Daoy (cell line): ENCODE measurements at regions not wholly inside any gene's neighbourhood (a gene's known extent, or its start where the extent isn't known, plus 50 kb on each side); places are given as distances from the start of the nearest gene placed in this dataset.

Source experiments
- DNase-seq: peaks from one replicate; pipeline ENCODE4 v3.0.0-alpha.2; 2015; ENCODE audit warnings: low read depth

GRCh38 chr14:60349663-60350365, 100.8 kb downstream of the PPM1A start:
- DNase-seq = peak; percentile 50

GRCh38 chr14:60350366-60350720, 101.3 kb downstream of the PPM1A start:
- no peak for DNase-seq

GRCh38 chr14:60353420-60353819, 104.4 kb downstream of the PPM1A start:
- DNase-seq = no peak

GRCh38 chr14:60355768-60356167, 106.7 kb downstream of the PPM1A start:
- DNase-seq = no peak

GRCh38 chr14:60356386-60356785, 107.4 kb downstream of the PPM1A start:
- no peak for DNase-seq

GRCh38 chr14:60356906-60357550, 108.0 kb downstream of the PPM1A start:
- DNase-seq = no peak

GRCh38 chr14:60357551-60358149, 108.6 kb downstream of the PPM1A start:
- no peak for DNase-seq

- DNase-seq = no peak
These were observed 114.3 kb downstream of the PPM1A start for GRCh38 chr14:60363275-60363674.

- no peak for DNase-seq
These were observed 114.7 kb downstream of the PPM1A start for GRCh38 chr14:60363687-60364086.

GRCh38 chr14:60381909-60382308, 104.0 kb downstream of the C14orf39 start:
- peak; percentile 36 for DNase-seq
